HG03060 (cell line): ENCODE measurements at regions not wholly inside any gene's neighbourhood (a gene's known extent, or its start where the extent isn't known, plus 50 kb on each side); places are given as distances from the start of the nearest gene placed in this dataset.

Experiments used
- ATAC-seq: cut with Tn5 transposase; IDR thresholded peaks from one replicate; pipeline ENCODE4 v1.9.1; 2021; ENCODE audit warnings: low read depth, moderate number of reproducible peaks; ENCODE audit not compliant: unreplicated experiment

- ATAC-seq: no peak
Measured at GRCh38 chr1:219681876-219682275, 69.0 kb upstream of the ZC3H11B start.

- no peak for ATAC-seq
Measured at GRCh38 chr1:219676012-219676765, 63.3 kb upstream of the ZC3H11B start.

DNA sequence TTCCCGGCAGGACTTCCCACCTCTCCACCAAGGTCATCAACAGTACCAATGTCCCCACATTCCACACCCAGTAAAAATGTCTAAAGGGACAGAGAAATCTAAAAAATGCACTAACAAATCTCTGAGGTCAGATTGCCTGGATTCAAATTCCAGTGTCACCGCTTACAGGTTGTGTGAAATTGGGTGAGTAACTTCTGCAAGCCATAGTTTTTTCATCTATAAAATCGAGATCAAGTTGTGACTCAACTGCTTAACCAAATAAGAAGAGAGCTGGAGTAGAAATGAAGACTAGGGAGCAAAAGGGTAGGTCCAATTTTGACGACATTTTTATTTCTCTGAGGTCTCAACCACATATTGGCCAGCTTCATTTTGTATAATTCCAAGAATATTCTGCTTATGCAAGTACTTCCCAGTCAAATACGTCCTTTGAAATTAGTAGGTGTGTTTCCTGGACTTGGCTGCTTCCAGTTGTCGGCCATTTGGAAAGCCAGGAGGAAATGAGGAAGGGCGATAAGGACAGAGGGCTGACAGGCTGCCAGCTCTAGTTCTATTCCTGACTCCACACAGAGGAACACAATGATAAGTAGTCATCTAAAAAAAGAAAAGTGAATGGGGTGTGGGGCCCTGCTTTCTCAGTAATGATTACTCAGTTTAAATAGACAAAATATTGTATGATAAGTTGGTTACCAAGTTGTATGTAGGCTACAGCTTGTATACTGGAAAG, 57.7 kb upstream of the ZC3H11B start:
- ATAC-seq: no peak

DNA sequence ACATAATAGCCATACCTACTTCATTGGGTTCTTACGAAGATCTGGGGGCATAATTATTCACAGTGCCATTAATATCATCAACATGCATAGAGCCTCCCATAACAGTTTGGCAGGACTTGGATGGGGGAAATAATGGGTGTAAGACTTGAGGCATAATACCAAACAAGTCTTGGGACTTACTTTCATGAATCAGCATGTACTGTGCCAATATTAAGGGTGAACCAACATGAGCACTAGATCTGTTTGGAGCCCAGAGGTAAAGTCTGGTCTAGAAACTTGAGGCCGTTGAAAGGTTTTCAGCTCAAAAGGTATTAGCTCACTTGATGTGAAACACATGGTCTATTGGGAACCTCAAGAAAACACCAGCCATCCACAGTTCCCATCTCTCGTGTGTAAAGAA, 56.7 kb upstream of the ZC3H11B start:
- ATAC-seq: no peak

- ATAC-seq: no peak
Measured at GRCh38 chr1:219669042-219669441, 56.1 kb upstream of the ZC3H11B start.

GRCh38 chr1:219668446-219668845, 55.5 kb upstream of the ZC3H11B start:
- no peak for ATAC-seq

DNA sequence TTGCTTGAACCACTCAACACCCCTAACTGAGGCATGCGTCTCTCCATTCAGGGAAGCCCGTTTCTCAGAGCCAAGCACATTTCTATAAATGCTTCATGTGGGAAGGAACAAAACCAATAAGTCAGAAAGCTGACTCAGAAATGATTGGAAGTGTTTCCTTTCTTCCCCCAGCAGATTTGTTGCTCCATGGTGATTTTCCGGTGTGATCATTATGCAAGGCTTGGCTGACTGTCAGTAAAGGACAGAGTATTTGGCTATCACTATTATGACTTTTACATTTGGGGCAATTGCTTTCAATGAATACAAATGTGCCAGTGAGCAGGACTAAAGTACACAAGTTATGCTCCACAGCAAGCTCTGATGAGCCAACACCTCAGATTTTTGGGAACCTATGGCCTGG, 53.3 kb upstream of the ZC3H11B start:
- ATAC-seq: no peak

DNA sequence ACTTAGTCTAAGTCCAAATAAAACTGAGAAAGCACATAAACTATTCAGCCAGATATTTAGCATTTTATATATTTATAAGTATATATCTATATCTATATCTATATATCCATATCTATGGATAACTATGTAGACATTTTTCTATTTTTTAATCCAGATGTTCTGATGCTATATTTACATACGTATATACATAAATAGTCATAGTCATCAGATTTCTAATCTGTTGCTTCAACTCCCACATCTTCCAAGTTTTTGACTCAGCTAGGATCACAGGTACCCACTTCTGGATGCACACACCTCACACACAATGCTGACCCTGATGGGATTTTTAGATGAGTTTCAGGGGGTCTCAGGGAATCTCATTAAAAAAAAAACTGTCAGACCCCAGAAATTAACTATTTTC, 52.2 kb upstream of the ZC3H11B start:
- ATAC-seq: no peak

- no peak for ATAC-seq
Measured at GRCh38 chr1:219664310-219665029, 51.6 kb upstream of the ZC3H11B start.
